ENCODE measurements at regions not wholly inside any gene's neighbourhood (a gene's known extent, or its start where the extent isn't known, plus 50 kb on each side); places are given as distances from the start of the nearest gene placed in this dataset.

GRCh38 chr5:20351849-20352248 is 363.8 kb upstream of the CDH18 start:
- H3K4me3 ChIP-seq (ENCODE audit: low read depth, low read length): no peak overlapping the region
- DNase-seq (ENCODE audit: low read depth): no peak
- no peak for TF ChIP-seq CTCF (conservative IDR thresholded peaks at IDR 0.05; ENCODE audit: low read depth, low read length)

GRCh38 chr5:20348321-20348720 is 360.3 kb upstream of the CDH18 start:
- no peak overlapping the region for H3K4me3 ChIP-seq (ENCODE audit: low read depth, low read length)
- DNase-seq (ENCODE audit: low read depth): no peak
- no peak for TF ChIP-seq CTCF (conservative IDR thresholded peaks at IDR 0.05; ENCODE audit: low read depth, low read length)

- no peak overlapping the region for H3K4me3 ChIP-seq (ENCODE audit: low read depth, low read length)
- TF ChIP-seq CTCF (conservative IDR thresholded peaks at IDR 0.05; ENCODE audit: low read depth, low read length): no peak
- no peak for DNase-seq (ENCODE audit: low read depth)
Observed at GRCh38 chr5:20347334-20347733, 359.3 kb upstream of the CDH18 start.

GRCh38 chr5:20340126-20340525 is 352.1 kb upstream of the CDH18 start:
- H3K4me3 ChIP-seq (ENCODE audit: low read depth, low read length): no peak overlapping the region
- TF ChIP-seq CTCF (conservative IDR thresholded peaks at IDR 0.05; ENCODE audit: low read depth, low read length): no peak
- no peak for DNase-seq (ENCODE audit: low read depth)

- H3K4me3 ChIP-seq (ENCODE audit: low read depth, low read length): no peak overlapping the region
- DNase-seq (ENCODE audit: low read depth): peak; percentile 1
- TF ChIP-seq CTCF (conservative IDR thresholded peaks at IDR 0.05; ENCODE audit: low read depth, low read length): peak; percentile 27
Observed at GRCh38 chr5:20335978-20336377, 348.0 kb upstream of the CDH18 start.

- no peak for DNase-seq (ENCODE audit: low read depth)
- TF ChIP-seq CTCF (conservative IDR thresholded peaks at IDR 0.05; ENCODE audit: low read depth, low read length): no peak
- H3K4me3 ChIP-seq (ENCODE audit: low read depth, low read length): no peak overlapping the region
Observed at GRCh38 chr5:20331826-20332225, 343.8 kb upstream of the CDH18 start.

GRCh38 chr5:20323323-20323722 is 335.3 kb upstream of the CDH18 start:
- no peak overlapping the region for H3K4me3 ChIP-seq (ENCODE audit: low read depth, low read length)
- no peak for TF ChIP-seq CTCF (conservative IDR thresholded peaks at IDR 0.05; ENCODE audit: low read depth, low read length)
- DNase-seq (ENCODE audit: low read depth): no peak

Data from choroid plexus epithelial cell (primary cell).